ENCODE measurements at regions not wholly inside any gene's neighbourhood (a gene's known extent, or its start where the extent isn't known, plus 50 kb on each side); places are given as distances from the start of the nearest gene placed in this dataset.

- Histone ChIP-seq H3K9ac (ENCODE audit: low read depth in 1 of 2, low read length in 2 of 2) (no peak overlapping the region), H3K4me3 (ENCODE audit: low read depth in 1 of 3, low read length in 3 of 3) (peak overlapping the region in 1 of 3 donors; percentile 39), H3K36me3 (ENCODE audit: control insufficient read depth in 4 of 4, insufficient read depth in 3 of 4, low read depth in 1 of 4, low read length in 3 of 4) (no peaks in the 10 kb centered on the region), H3K27me3 (ENCODE audit: control insufficient read depth in 4 of 4, insufficient read depth in 4 of 4, low read length in 3 of 4) (no peaks in the 10 kb centered on the region), H3K4me1 (ENCODE audit: control insufficient read depth in 4 of 4, insufficient read depth in 4 of 4, low read length in 3 of 4) (no peaks in the 10 kb centered on the region), H3K9me3 (ENCODE audit: control insufficient read depth in 4 of 4, low read length in 3 of 4) (no peaks in the 10 kb centered on the region), H3K27ac (ENCODE audit: low read depth in 1 of 2, low read length in 2 of 2) (peak overlapping the region in 1 of 2 donors; percentile 36)
- DNase-seq (ENCODE audit: low spot score) = peak; percentile 50
- TF ChIP-seq GABPA (IDR thresholded peaks at IDR 0.05 in 1 of 2, conservative IDR thresholded peaks at IDR 0.05 in 1 of 2) (no peak), SP1 (IDR thresholded peaks at IDR 0.05) (peak; percentile 84), NR2F2 (IDR thresholded peaks at IDR 0.05) (no peak), FOXA2 (IDR thresholded peaks at IDR 0.05) (no peak), FOXA1 (IDR thresholded peaks at IDR 0.05) (no peak), RAD21 (IDR thresholded peaks at IDR 0.05) (peak; percentile 76 to 91), TAF1 (conservative IDR thresholded peaks at IDR 0.05) (peak; percentile 47), REST (IDR thresholded peaks at IDR 0.05) (no peak), MAX (IDR thresholded peaks at IDR 0.05) (peak; percentile 12), HNF4A (conservative IDR thresholded peaks at IDR 0.05) (peak; percentile 86 to 92), CTCF (IDR thresholded peaks at IDR 0.05; ENCODE audit: low read depth, low read length, missing input control) (peak; percentile 38), ZBTB33 (IDR thresholded peaks at IDR 0.05) (no peak), JUND (IDR thresholded peaks at IDR 0.05) (peak; percentile 18 to 52), EGR1 (IDR thresholded peaks at IDR 0.05; ENCODE audit: low read depth in 2 of 2) (no peak), YY1 (IDR thresholded peaks at IDR 0.05) (peak; percentile 25), HNF4G (IDR thresholded peaks at IDR 0.05) (peak; percentile 64), ATF3 (IDR thresholded peaks at IDR 0.05) (no peak), RXRA (IDR thresholded peaks at IDR 0.05) (peak; percentile 45 to 52)
- WGBS = 29% methylated on average over 4 of the region's 4 CpGs
These were observed 784.1 kb upstream of the TBX3 start for GRCh38 chr12:115468087-115468510.

Data from liver (tissue), 8 donors.